H1 (cell line): ENCODE measurements at regions not wholly inside any gene's neighbourhood (a gene's known extent, or its start where the extent isn't known, plus 50 kb on each side); places are given as distances from the start of the nearest gene placed in this dataset.

Source experiments
- CTCF ChIA-PET: fragments of 300-600 bp; sonication (Branson Sonifier 250); formaldehyde crosslinking; loops from one replicate; lab custom pipeline; 2021; ENCODE audit not compliant: partially characterized antibody; lab: Charles Lee
- POLR2A ChIA-PET: fragments of 300-600 bp; sonication (Branson Sonifier 250); formaldehyde crosslinking; loops from one replicate; lab custom pipeline; 2021; ENCODE audit warnings: inconsistent platforms; ENCODE audit not compliant: partially characterized antibody; lab: Charles Lee
- DNase-seq, 2 experiments: peaks; one replicate each; pipeline versions ENCODE4 v3.0.0 to v3.0.0-alpha.2; 2010 to 2022; ENCODE audit warnings: low spot score in 2 of 2, low read depth in 1 of 2, mixed read lengths in 1 of 2
- FAIRE-seq: peaks from 2 replicates; lab custom pipeline; 2011; peaks lifted over from hg19 to GRCh38; lab: Jason Lieb, UNC
- H2AFZ ChIP-seq: 2 replicates; pipeline ENCODE4 v1.8.1; 2012; ENCODE audit warnings: low read length, inconsistent platforms
- H2AK5ac ChIP-seq: 2 replicates; pipeline ENCODE4 v1.6.1; 2013; ENCODE audit warnings: low read depth, low read length
- H2BK120ac ChIP-seq: replicated peaks from 2 replicates; pipeline ENCODE3; 2013; ENCODE audit warnings: low read depth, low read length, inconsistent platforms
- H2BK12ac ChIP-seq: 2 replicates; pipeline ENCODE4 v1.6.1; 2013; ENCODE audit warnings: low read depth, low read length
- H2BK15ac ChIP-seq: 2 replicates; pipeline ENCODE4 v1.6.1; 2013; ENCODE audit warnings: low read length
- H2BK20ac ChIP-seq: 2 replicates; pipeline ENCODE4 v1.6.1; 2013; ENCODE audit warnings: low read length
- H2BK5ac ChIP-seq: 2 replicates; pipeline ENCODE4 v1.6.1; 2013; ENCODE audit warnings: low read depth, low read length
- H3K14ac ChIP-seq: 2 replicates; pipeline ENCODE4 v1.6.1; 2013; ENCODE audit warnings: inconsistent platforms; ENCODE audit not compliant: insufficient read length
- H3K18ac ChIP-seq: 2 replicates; pipeline ENCODE4 v1.6.1; 2013; ENCODE audit warnings: low read length; ENCODE audit errors: extremely low read depth
- H3K23ac ChIP-seq: 2 replicates; pipeline ENCODE4 v1.6.1; 2013; ENCODE audit warnings: inconsistent platforms; ENCODE audit not compliant: insufficient read length
- H3K23me2 ChIP-seq: 2 replicates; pipeline ENCODE4 v1.6.1; 2013; ENCODE audit warnings: low read depth, low read length
- H3K27ac ChIP-seq: 2 replicates; pipeline ENCODE4 v1.6.1; 2011; ENCODE audit warnings: low read depth, low read length, inconsistent platforms
- H3K27me3 ChIP-seq, 4 experiments: replicated peaks in 1 of 4; 1 replicate in 1 of 4; 2 replicates in 3 of 4; pipeline versions ENCODE4 v1.6.1 to v1.8.1; 2011 to 2013; ENCODE audit warnings: low read length in 3 of 4, mild to moderate bottlenecking in 3 of 4, inconsistent platforms in 2 of 4, mixed read lengths in 2 of 4, moderate library complexity in 1 of 4; ENCODE audit not compliant: control insufficient read depth in 3 of 4, insufficient read depth in 3 of 4; ENCODE audit errors: extremely low read depth in 1 of 4
- H3K36me3 ChIP-seq, 4 experiments: 2 replicates each; pipeline versions ENCODE4 v1.6.1 to v1.8.1; 2011 to 2013; ENCODE audit warnings: mild to moderate bottlenecking in 4 of 4, low read length in 3 of 4, moderate library complexity in 2 of 4, control low read depth in 1 of 4, inconsistent platforms in 1 of 4; ENCODE audit not compliant: insufficient read depth in 4 of 4, control insufficient read depth in 2 of 4
- H3K4ac ChIP-seq: replicated peaks from 2 replicates; pipeline ENCODE3; 2013; ENCODE audit warnings: low read length, low read depth, mixed read lengths, inconsistent platforms; ENCODE audit not compliant: insufficient read length
- H3K4me1 ChIP-seq, 4 experiments: replicated peaks in 1 of 4; 1 replicate in 1 of 4; 2 replicates in 3 of 4; pipeline versions ENCODE4 v1.6.1 to v1.8.1; 2011 to 2013; ENCODE audit warnings: low read length in 3 of 4, inconsistent platforms in 2 of 4, mixed read lengths in 1 of 4; ENCODE audit not compliant: insufficient read depth in 4 of 4, control insufficient read depth in 3 of 4
- H3K4me2 ChIP-seq, 2 experiments: 2 replicates each; pipeline versions ENCODE4 v1.6.1 to v1.8.1; 2011 to 2013; ENCODE audit warnings: low read depth in 2 of 2, low read length in 2 of 2, control low read depth in 1 of 2, inconsistent platforms in 1 of 2, mild to moderate bottlenecking in 1 of 2; ENCODE audit not compliant: insufficient read depth in 1 of 2
- H3K4me3 ChIP-seq, 4 experiments: fragments of 200-600, 300-600 bp in 1 of 4; sonication (generic), shearing (Covaris generic), sonication (Bioruptor Twin) in 1 of 4; 2 replicates each; pipeline versions ENCODE4 v1.5.1 to v1.8.1; 2011 to 2016; ENCODE audit warnings: low read length in 4 of 4, low read depth in 3 of 4, control low read depth in 2 of 4, inconsistent platforms in 2 of 4, mild to moderate bottlenecking in 2 of 4, mixed read lengths in 1 of 4, moderate library complexity in 1 of 4; ENCODE audit not compliant: insufficient read depth in 2 of 4; ENCODE audit errors: extremely low read depth in 1 of 4
- H3K56ac ChIP-seq: replicated peaks from 2 replicates; pipeline ENCODE3; 2013; ENCODE audit warnings: low read depth, mild to moderate bottlenecking, mixed read lengths, low read length, inconsistent platforms; ENCODE audit not compliant: insufficient read length
- H3K79me1 ChIP-seq: 2 replicates; pipeline ENCODE4 v1.6.1; 2013; ENCODE audit warnings: low read depth, low read length, control low read depth
- H3K79me2 ChIP-seq, 2 experiments: 2 replicates each; pipeline versions ENCODE4 v1.6.1 to v1.8.1; 2012 to 2013; ENCODE audit warnings: low read length in 2 of 2, mild to moderate bottlenecking in 2 of 2, inconsistent platforms in 1 of 2; ENCODE audit not compliant: insufficient read depth in 2 of 2, control insufficient read depth in 1 of 2
- H3K9ac ChIP-seq, 4 experiments: replicated peaks in 1 of 4; 1 replicate in 1 of 4; 2 replicates in 3 of 4; pipeline versions ENCODE4 v1.6.1 to v1.8.1; 2011 to 2013; ENCODE audit warnings: low read depth in 3 of 4, low read length in 3 of 4, control low read depth in 2 of 4, mild to moderate bottlenecking in 2 of 4, moderate library complexity in 2 of 4, inconsistent platforms in 1 of 4; ENCODE audit errors: extremely low read depth in 1 of 4
- H3K9me3 ChIP-seq, 2 experiments: 2 replicates each; pipeline versions ENCODE4 v1.6.1 to v1.8.1; 2012 to 2013; ENCODE audit warnings: mild to moderate bottlenecking in 2 of 2, moderate library complexity in 2 of 2, control low read depth in 1 of 2, inconsistent platforms in 1 of 2, low read depth in 1 of 2, low read length in 1 of 2, mixed read lengths in 1 of 2; ENCODE audit not compliant: insufficient read depth in 2 of 2
- H4K20me1 ChIP-seq, 2 experiments: replicated peaks in 1 of 2; 2 replicates each; pipeline versions ENCODE3 to v1.8.1; 2011 to 2013; ENCODE audit warnings: inconsistent platforms in 2 of 2, low read length in 2 of 2, mild to moderate bottlenecking in 1 of 2; ENCODE audit not compliant: insufficient read depth in 2 of 2, control insufficient read depth in 1 of 2
- H4K5ac ChIP-seq: 2 replicates; pipeline ENCODE4 v1.6.1; 2013; ENCODE audit warnings: low read length, low read depth, mixed read lengths, inconsistent platforms; ENCODE audit not compliant: insufficient read length
- H4K8ac ChIP-seq: 2 replicates; pipeline ENCODE4 v1.8.0; 2013; ENCODE audit warnings: mild to moderate bottlenecking, moderate library complexity, low read length, inconsistent platforms; ENCODE audit not compliant: insufficient read depth; ENCODE audit errors: extremely low read depth
- H4K91ac ChIP-seq: replicated peaks from 2 replicates; pipeline ENCODE3; 2013; ENCODE audit warnings: low read length, mixed read lengths, inconsistent platforms; ENCODE audit not compliant: insufficient read length
- ASH2L ChIP-seq: fragments of 200-600, 300-600 bp; sonication (generic); IDR thresholded peaks from one replicate; pipeline ENCODE4 v1.7.1; 2017; ENCODE audit warnings: low read length
- BRCA1 ChIP-seq: IDR thresholded peaks from 2 replicates; pipeline ENCODE4 v1.6.1; 2012; ENCODE audit warnings: low read depth, low read length, improper control_type of control experiment
- CEBPB ChIP-seq: IDR thresholded peaks from 2 replicates; pipeline ENCODE4 v1.6.1; 2012; ENCODE audit warnings: low read depth, low read length
- CREB1 ChIP-seq: IDR thresholded peaks from 2 replicates; pipeline ENCODE4 v1.6.1; 2012; ENCODE audit warnings: inconsistent platforms
- EGR1 ChIP-seq: IDR thresholded peaks from 2 replicates; pipeline ENCODE4 v1.6.1; 2011; ENCODE audit warnings: low read depth, low read length, borderline replicate concordance
- KDM1A ChIP-seq: fragments of 200-600, 300-600 bp; sonication (generic); IDR thresholded peaks from 2 replicates; pipeline ENCODE4 v1.7.1; 2016; ENCODE audit warnings: mild to moderate bottlenecking, low read length, borderline replicate concordance
- KDM4A ChIP-seq: IDR thresholded peaks from one replicate; pipeline ENCODE4 v1.7.1; 2012; ENCODE audit warnings: low read depth, mild to moderate bottlenecking, moderate library complexity, low read length, inconsistent platforms; ENCODE audit not compliant: severe bottlenecking
- NRF1 ChIP-seq: IDR thresholded peaks from 2 replicates; pipeline ENCODE4 v1.6.1; 2011; ENCODE audit warnings: mild to moderate bottlenecking, low read depth, low read length, improper control_type of control experiment
- RAD21 ChIP-seq, 2 experiments: IDR thresholded peaks in 1 of 2; conservative IDR thresholded peaks in 1 of 2; 2 replicates each; pipeline ENCODE4 v1.6.1; 2011; ENCODE audit warnings: low read depth in 2 of 2, low read length in 2 of 2, improper control_type of control experiment in 1 of 2, inconsistent platforms in 1 of 2, mild to moderate bottlenecking in 1 of 2, moderate library complexity in 1 of 2
- RXRA ChIP-seq: IDR thresholded peaks from 2 replicates; pipeline ENCODE4 v1.6.1; 2011; ENCODE audit warnings: low read depth, mild to moderate bottlenecking, low read length, moderate library complexity; ENCODE audit not compliant: insufficient read depth
- SP1 ChIP-seq: IDR thresholded peaks from 2 replicates; pipeline ENCODE4 v1.6.1; 2011; ENCODE audit warnings: low read depth, low read length
- YY1 ChIP-seq: IDR thresholded peaks from 2 replicates; pipeline ENCODE4 v1.6.1; 2011; ENCODE audit warnings: low read depth, mild to moderate bottlenecking, low read length
- ZNF274 ChIP-seq: IDR thresholded peaks from 2 replicates; pipeline ENCODE4 v1.7.0; 2012; ENCODE audit warnings: low read length, borderline replicate concordance; ENCODE audit errors: extremely low read depth
- WGBS, 2 experiments: shearing (Covaris generic) in 1 of 2; methylation state at CpG; one replicate each; pipeline versions ENCODE4 v1.1.6 to v1.1.7; 2013 to 2015; ENCODE audit warnings: low lambda C conversion rate in 2 of 2, mixed read lengths in 2 of 2, inconsistent platforms in 1 of 2, low coverage in 1 of 2, missing lambda C conversion rate in 1 of 2; ENCODE audit not compliant: insufficient replicate concordance in 2 of 2, insufficient coverage in 1 of 2, insufficient read length in 1 of 2; ENCODE audit errors: extremely low coverage in 1 of 2, missing lambda C conversion rate in 1 of 2; 5-methylcytosine and 5-hydroxymethylcytosine counted together
- TF ChIP-seq, protein P1 (sequence below): IDR thresholded peaks from 2 replicates; pipeline ENCODE4 v1.6.1; 2012; ENCODE audit warnings: low read length, inconsistent platforms

DNA sequence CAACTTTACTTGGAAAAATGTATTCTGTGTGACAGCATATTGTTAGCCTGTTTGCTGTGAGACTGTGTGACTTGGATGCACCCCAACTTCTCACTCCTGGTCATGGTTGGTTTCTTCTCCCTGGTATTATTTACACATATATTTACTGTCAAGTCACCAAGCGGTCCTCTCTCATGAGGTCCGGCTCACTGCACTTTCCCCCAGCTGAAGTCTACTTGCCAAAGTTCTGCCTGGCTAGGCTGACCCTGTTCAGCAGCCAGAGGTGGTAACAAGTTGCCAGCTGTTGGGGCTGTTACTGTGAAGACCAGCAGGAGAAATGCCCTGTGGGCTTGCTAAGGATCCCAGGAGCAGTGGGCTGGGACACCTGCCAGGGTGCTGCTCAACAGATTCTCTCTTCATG lies 337.5 kb downstream of the MFSD1 start:
- Histone ChIP-seq H2BK5ac (no peak overlapping the region), H3K23me2 (no peaks in the 10 kb centered on the region), H2AFZ (no peak overlapping the region; the same call in 1 of the 2 replicates), H3K9me3 (no peaks in the 10 kb centered on the region; a peak in 1 of 4 replicates), H3K9ac (no peak overlapping the region), H2BK20ac (no peak overlapping the region), H3K23ac (no peak overlapping the region), H4K5ac (no peak overlapping the region), H3K14ac (no peak overlapping the region), H2BK120ac (no peak overlapping the region), H2BK15ac (no peak overlapping the region), H3K36me3 (no peaks in the 10 kb centered on the region), H3K56ac (no peak overlapping the region), H3K79me2 (no peaks in the 10 kb centered on the region), H3K79me1 (no peaks in the 10 kb centered on the region), H4K20me1 (no peaks in the 10 kb centered on the region), H4K8ac (no peak overlapping the region; the same call in 1 of the 2 replicates), H4K91ac (no peak overlapping the region), H3K27ac (no peak overlapping the region), H3K4me1 (no peaks in the 10 kb centered on the region), H3K18ac (no peak overlapping the region), H3K4ac (no peak overlapping the region), H3K4me3 (no peak overlapping the region), H2BK12ac (no peak overlapping the region), H2AK5ac (no peak overlapping the region), H3K27me3 (no peaks in the 10 kb centered on the region), H3K4me2 (no peak overlapping the region)
- TF ChIP-seq KDM1A (no peak), ZNF274 (no peak), BRCA1 (no peak), NRF1 (no peak), ASH2L (no peak), RXRA (no peak), CREB1 (no peak), SP1 (no peak), YY1 (no peak), CEBPB (no peak), RAD21 (IDR thresholded peaks at IDR 0.05 in 1 of 2, conservative IDR thresholded peaks at IDR 0.05 in 1 of 2; ENCODE audit: low read depth in 2 of 2, low read length in 2 of 2) (no peak), EGR1 (no peak), KDM4A (no peak)
- TF ChIP-seq, protein P1, sequence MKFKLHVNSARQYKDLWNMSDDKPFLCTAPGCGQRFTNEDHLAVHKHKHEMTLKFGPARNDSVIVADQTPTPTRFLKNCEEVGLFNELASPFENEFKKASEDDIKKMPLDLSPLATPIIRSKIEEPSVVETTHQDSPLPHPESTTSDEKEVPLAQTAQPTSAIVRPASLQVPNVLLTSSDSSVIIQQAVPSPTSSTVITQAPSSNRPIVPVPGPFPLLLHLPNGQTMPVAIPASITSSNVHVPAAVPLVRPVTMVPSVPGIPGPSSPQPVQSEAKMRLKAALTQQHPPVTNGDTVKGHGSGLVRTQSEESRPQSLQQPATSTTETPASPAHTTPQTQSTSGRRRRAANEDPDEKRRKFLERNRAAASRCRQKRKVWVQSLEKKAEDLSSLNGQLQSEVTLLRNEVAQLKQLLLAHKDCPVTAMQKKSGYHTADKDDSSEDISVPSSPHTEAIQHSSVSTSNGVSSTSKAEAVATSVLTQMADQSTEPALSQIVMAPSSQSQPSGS: no peak
- CTCF ChIA-PET: interaction anchor here (1.3 kb wide), 1 partner anchor 9 kb away, joined by 3 read pairs; no protein-coding TSS in a partner anchor
- no peak for FAIRE-seq
- POLR2A ChIA-PET: no interaction called here
- WGBS, 2 experiments: 88% methylated on average over 2 of the region's 2 CpGs; no CpG with 5 or more reads in 1 of the 2 experiments
- no peak for DNase-seq
